Central memory CD8-positive, alpha-beta T cell (primary cell): ENCODE measurements at regions not wholly inside any gene's neighbourhood (a gene's known extent, or its start where the extent isn't known, plus 50 kb on each side); places are given as distances from the start of the nearest gene placed in this dataset.

ENCODE experiments used
- ATAC-seq: fragments of 150-1000 bp; cut with Tn5 transposase; replicated peaks from 2 replicates; pipeline ENCODE4 v1.10.0; 2022; ENCODE audit warnings: mild to moderate bottlenecking, moderate FRiP score, moderate number of reproducible peaks; ENCODE audit not compliant: poor library complexity, severe bottlenecking; ENCODE audit errors: extremely low read depth
- DNase-seq, 2 donors: peaks; one replicate each; pipeline ENCODE4 v3.0.0; 2021; ENCODE audit warnings: low spot score in 2 of 2
- H3K27ac Mint-ChIP-seq: one replicate; pipeline ENCODE4 v1.8.0; 2022; ENCODE audit warnings: low read depth, mild to moderate bottlenecking, moderate library complexity, mixed read lengths
- H3K27me3 Mint-ChIP-seq: one replicate; pipeline ENCODE4 v1.8.0; 2022; ENCODE audit warnings: mixed read lengths
- H3K36me3 Mint-ChIP-seq: one replicate; pipeline ENCODE4 v1.8.0; 2022; ENCODE audit warnings: mild to moderate bottlenecking, moderate library complexity, mixed read lengths; ENCODE audit not compliant: insufficient read depth
- H3K4me1 Mint-ChIP-seq: one replicate; pipeline ENCODE4 v1.8.0; 2022; ENCODE audit warnings: mixed read lengths
- H3K4me3 Mint-ChIP-seq: one replicate; pipeline ENCODE4 v1.8.0; 2022; ENCODE audit warnings: mild to moderate bottlenecking, moderate library complexity, mixed read lengths
- H3K9me3 Mint-ChIP-seq: one replicate; pipeline ENCODE4 v1.8.0; 2022; ENCODE audit warnings: mixed read lengths

DNA sequence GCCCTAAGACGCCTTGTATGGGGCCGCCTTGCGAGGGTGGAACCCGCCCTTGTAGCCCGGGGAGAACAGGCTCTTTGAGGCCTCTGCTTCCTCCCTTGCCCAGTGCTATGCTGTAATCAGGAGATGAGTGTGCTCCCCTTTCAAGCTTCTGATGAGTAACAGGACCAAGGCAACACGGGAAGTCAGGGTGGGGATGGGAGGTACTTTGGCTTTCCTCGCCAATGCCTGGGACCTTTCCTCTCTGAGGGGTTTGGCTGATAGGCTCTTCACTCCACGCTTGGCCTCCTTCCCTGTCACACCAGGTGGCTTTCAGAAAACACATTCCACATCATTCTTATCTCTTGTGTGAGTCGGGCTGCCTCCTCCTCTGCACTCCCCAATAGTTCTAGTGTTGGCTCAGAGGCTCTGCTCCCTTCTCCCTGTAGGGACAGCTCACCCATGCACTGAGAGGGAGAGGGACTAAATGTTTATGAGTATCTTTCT, 223.7 kb upstream of the TRIB2 start:
- no peaks in the 10 kb centered on the region for H3K9me3 Mint-ChIP-seq
- DNase-seq, result no peak
- peaks cover 65% of the 10 kb centered on the region for H3K4me1 Mint-ChIP-seq

DNA sequence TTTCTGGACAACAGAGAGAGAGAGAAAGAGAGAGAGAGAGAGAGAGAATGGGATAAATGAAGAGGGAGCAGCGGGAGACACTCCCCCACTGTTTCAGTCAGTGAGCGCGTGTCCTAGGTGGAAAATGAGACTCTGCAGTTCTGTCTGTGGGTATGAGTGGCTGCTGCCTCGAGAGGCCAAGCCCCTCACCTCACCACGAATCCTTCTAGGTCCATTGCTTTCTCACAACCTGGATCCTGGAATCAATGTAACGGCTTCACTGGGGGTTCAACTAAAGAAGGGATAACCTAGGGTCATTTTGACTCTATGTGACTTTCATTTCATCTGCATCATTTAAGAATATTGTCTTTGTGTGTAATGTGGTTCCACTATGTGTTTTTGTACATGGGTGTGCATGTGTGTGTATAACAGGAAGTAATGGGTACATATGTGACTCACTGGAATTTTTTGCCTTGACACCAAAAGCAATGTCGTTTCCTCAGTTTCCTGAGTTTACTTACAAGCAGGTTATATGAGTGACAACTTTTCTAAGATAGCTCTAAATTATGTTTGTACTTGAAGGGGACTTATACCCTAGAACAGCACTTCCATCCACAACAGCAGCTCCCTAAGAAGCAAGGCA, 221.4 kb upstream of the TRIB2 start:
- H3K4me3 Mint-ChIP-seq, result no peak overlapping the region
- ATAC-seq (no peak), DNase-seq (no peak)
- H3K36me3 Mint-ChIP-seq, result peaks cover 2% of the 10 kb centered on the region
- H3K27ac Mint-ChIP-seq, result peak overlapping the region; percentile 53
- H3K9me3 Mint-ChIP-seq, result no peaks in the 10 kb centered on the region
- peaks cover 71% of the 10 kb centered on the region for H3K4me1 Mint-ChIP-seq
- no peaks in the 10 kb centered on the region for H3K27me3 Mint-ChIP-seq

More for the DNA sequence above, 223.7 kb upstream of the TRIB2 start:
- ATAC-seq, result no peak
- H3K27ac Mint-ChIP-seq, result no peak overlapping the region
- peaks cover 2% of the 10 kb centered on the region for H3K36me3 Mint-ChIP-seq
- H3K4me3 Mint-ChIP-seq, result no peak overlapping the region
- H3K27me3 Mint-ChIP-seq, result no peaks in the 10 kb centered on the region

DNA sequence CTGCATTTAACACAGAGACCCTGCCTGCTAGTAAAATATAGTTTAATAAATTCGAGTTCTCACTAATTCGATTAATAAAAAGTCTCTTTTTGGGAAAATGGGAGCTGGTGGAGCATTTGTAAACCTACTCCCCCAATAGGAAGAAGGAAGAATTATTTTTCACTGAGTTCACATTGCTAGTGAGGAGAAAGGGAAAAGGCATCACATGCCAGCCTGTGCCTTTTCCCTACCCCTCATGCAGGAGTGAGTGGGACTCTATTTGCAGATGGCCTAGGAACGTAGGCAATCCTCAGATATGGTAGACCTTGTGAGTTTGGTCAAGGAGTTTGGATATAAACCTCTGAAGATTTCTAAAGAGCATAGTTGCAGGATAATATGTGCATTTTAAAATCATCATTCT, 218.4 kb upstream of the TRIB2 start:
- Mint-ChIP-seq H3K27me3 (no peaks in the 10 kb centered on the region), H3K4me1 (peaks cover 85% of the 10 kb centered on the region), H3K9me3 (no peaks in the 10 kb centered on the region), H3K36me3 (no peaks in the 10 kb centered on the region), H3K27ac (peak overlapping the region; percentile 73), H3K4me3 (peak overlapping the region; percentile 28)
- ATAC-seq (no peak), DNase-seq (no peak)

DNA sequence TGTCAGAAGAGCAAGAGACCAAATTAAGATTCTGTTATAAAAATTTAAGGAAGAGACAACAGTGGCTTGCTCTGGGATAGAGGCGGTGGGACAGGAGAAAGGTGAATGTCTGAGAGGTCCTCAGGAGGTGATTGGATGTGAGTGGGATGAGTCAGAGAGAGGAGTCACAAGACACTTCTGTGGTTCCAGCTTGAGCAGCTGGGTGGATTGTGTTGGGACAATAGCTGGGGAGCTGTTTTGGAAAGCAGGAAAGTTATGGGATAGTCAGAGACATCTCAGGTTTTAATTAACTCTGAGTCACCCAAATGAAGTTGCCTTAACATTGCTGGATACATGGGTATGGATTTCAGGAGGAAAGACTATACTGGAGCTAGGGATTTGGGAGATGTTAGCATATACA, 218.0 kb upstream of the TRIB2 start:
- Mint-ChIP-seq H3K36me3 (no peaks in the 10 kb centered on the region), H3K9me3 (no peaks in the 10 kb centered on the region), H3K27me3 (no peaks in the 10 kb centered on the region), H3K4me1 (peaks cover 85% of the 10 kb centered on the region), H3K27ac (peak overlapping the region; percentile 73), H3K4me3 (no peak overlapping the region)
- no peak for DNase-seq
- ATAC-seq, result no peak

GRCh38 chr2:12500899-12501298, 215.8 kb upstream of the TRIB2 start:
- H3K4me3 Mint-ChIP-seq, result peak overlapping the region; percentile 63
- H3K27ac Mint-ChIP-seq, result peak overlapping the region; percentile 88
- no peaks in the 10 kb centered on the region for H3K27me3 Mint-ChIP-seq
- no peaks in the 10 kb centered on the region for H3K36me3 Mint-ChIP-seq
- H3K9me3 Mint-ChIP-seq, result no peaks in the 10 kb centered on the region
- DNase-seq, result no peak
- peaks cover 94% of the 10 kb centered on the region for H3K4me1 Mint-ChIP-seq
- ATAC-seq, result no peak

- Mint-ChIP-seq H3K27ac (peak overlapping the region; percentile 88), H3K27me3 (no peaks in the 10 kb centered on the region), H3K36me3 (no peaks in the 10 kb centered on the region), H3K4me1 (peaks cover 94% of the 10 kb centered on the region), H3K9me3 (no peaks in the 10 kb centered on the region), H3K4me3 (peak overlapping the region; percentile 63)
- DNase-seq, result peak in 1 of 2 donors; percentile 19
- ATAC-seq, result peak; percentile 77
These were observed 215.1 kb upstream of the TRIB2 start for GRCh38 chr2:12501469-12502158.

- peak overlapping the region; percentile 48 for H3K4me3 Mint-ChIP-seq
- ATAC-seq (no peak), DNase-seq (no peak)
- H3K27me3 Mint-ChIP-seq, result no peaks in the 10 kb centered on the region
- peaks cover 3% of the 10 kb centered on the region for H3K36me3 Mint-ChIP-seq
- peak overlapping the region; percentile 88 for H3K27ac Mint-ChIP-seq
- H3K4me1 Mint-ChIP-seq, result peaks cover 99% of the 10 kb centered on the region
- H3K9me3 Mint-ChIP-seq, result no peaks in the 10 kb centered on the region
These were observed 214.0 kb upstream of the TRIB2 start for GRCh38 chr2:12502759-12503158.

DNA sequence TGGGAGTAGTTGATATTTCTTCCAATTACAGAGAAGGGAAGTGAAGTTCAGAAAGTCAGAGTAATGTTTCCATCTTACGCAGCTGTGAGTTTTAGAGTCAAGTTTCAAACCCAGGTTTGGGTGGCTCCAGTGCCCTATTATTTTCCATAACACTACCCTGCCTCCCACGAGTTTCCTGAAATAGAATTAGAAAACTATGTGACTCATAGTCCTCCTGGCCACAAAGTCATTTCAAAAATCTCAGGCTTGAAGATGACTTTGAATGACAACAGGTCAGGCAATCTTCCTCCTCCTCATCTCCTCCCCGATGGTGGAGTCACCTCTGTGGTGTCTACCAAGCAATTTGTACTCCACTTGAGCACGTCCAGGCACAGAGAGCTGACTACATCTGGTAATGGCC, 212.3 kb upstream of the TRIB2 start:
- ATAC-seq, result no peak
- Mint-ChIP-seq H3K4me3 (no peak overlapping the region), H3K9me3 (no peaks in the 10 kb centered on the region), H3K36me3 (peaks cover 3% of the 10 kb centered on the region), H3K4me1 (peaks cover 97% of the 10 kb centered on the region), H3K27me3 (no peaks in the 10 kb centered on the region), H3K27ac (no peak overlapping the region)
- DNase-seq, result no peak

GRCh38 chr2:12506846-12507245, 209.9 kb upstream of the TRIB2 start:
- Mint-ChIP-seq H3K27me3 (no peaks in the 10 kb centered on the region), H3K4me3 (peak overlapping the region; percentile 38), H3K27ac (peak overlapping the region; percentile 51)

GRCh38 chr2:12507295-12507694, 209.4 kb upstream of the TRIB2 start:
- Mint-ChIP-seq H3K4me1 (peaks cover 83% of the 10 kb centered on the region), H3K27ac (peak overlapping the region; percentile 51), H3K4me3 (peak overlapping the region; percentile 38), H3K27me3 (no peaks in the 10 kb centered on the region), H3K36me3 (peaks cover 3% of the 10 kb centered on the region), H3K9me3 (no peaks in the 10 kb centered on the region)
- DNase-seq (peak in 1 of 2 donors; percentile 46), ATAC-seq (peak; percentile 91)

More at GRCh38 chr2:12506846-12507245, 209.9 kb upstream of the TRIB2 start:
- peaks cover 3% of the 10 kb centered on the region for H3K36me3 Mint-ChIP-seq
- peaks cover 83% of the 10 kb centered on the region for H3K4me1 Mint-ChIP-seq
- ATAC-seq (no peak), DNase-seq (no peak)
- no peaks in the 10 kb centered on the region for H3K9me3 Mint-ChIP-seq

- no peak overlapping the region for H3K27ac Mint-ChIP-seq
- no peak overlapping the region for H3K4me3 Mint-ChIP-seq
- H3K27me3 Mint-ChIP-seq, result no peaks in the 10 kb centered on the region
- DNase-seq, result no peak
- H3K36me3 Mint-ChIP-seq, result peaks cover 8% of the 10 kb centered on the region
- no peaks in the 10 kb centered on the region for H3K9me3 Mint-ChIP-seq
- peaks cover 79% of the 10 kb centered on the region for H3K4me1 Mint-ChIP-seq
- ATAC-seq, result no peak
These were observed 206.7 kb upstream of the TRIB2 start for GRCh38 chr2:12510070-12510469.

- no peak for ATAC-seq
- DNase-seq, result no peak
- Mint-ChIP-seq H3K4me1 (peaks cover 68% of the 10 kb centered on the region), H3K27ac (no peak overlapping the region), H3K4me3 (peak overlapping the region; percentile 11), H3K36me3 (peaks cover 5% of the 10 kb centered on the region), H3K27me3 (no peaks in the 10 kb centered on the region), H3K9me3 (no peaks in the 10 kb centered on the region)
These were observed 203.4 kb upstream of the TRIB2 start for GRCh38 chr2:12513339-12513738.

- peaks cover 60% of the 10 kb centered on the region for H3K4me1 Mint-ChIP-seq
- H3K27me3 Mint-ChIP-seq, result no peaks in the 10 kb centered on the region
- no peak for ATAC-seq
- no peak for DNase-seq
- peak overlapping the region; percentile 60 for H3K27ac Mint-ChIP-seq
- peaks cover 5% of the 10 kb centered on the region for H3K36me3 Mint-ChIP-seq
- no peaks in the 10 kb centered on the region for H3K9me3 Mint-ChIP-seq
- peak overlapping the region; percentile 43 for H3K4me3 Mint-ChIP-seq
These were observed 202.6 kb upstream of the TRIB2 start for GRCh38 chr2:12514168-12514567.
